Glutamatergic neuron (in vitro differentiated cells): ENCODE measurements at regions not wholly inside any gene's neighbourhood (a gene's known extent, or its start where the extent isn't known, plus 50 kb on each side); places are given as distances from the start of the nearest gene placed in this dataset.

Experiments
- DNase-seq: peaks from one replicate; pipeline ENCODE4 v3.0.0; 2022
- H3K27ac Mint-ChIP-seq: one replicate; pipeline ENCODE4 v1.8.0; 2020; ENCODE audit warnings: mild to moderate bottlenecking, mixed read lengths, inconsistent platforms; ENCODE audit not compliant: unreplicated experiment
- H3K27me3 Mint-ChIP-seq: one replicate; pipeline ENCODE4 v1.8.0; 2020; ENCODE audit warnings: mild to moderate bottlenecking, moderate library complexity, mixed read lengths, inconsistent platforms; ENCODE audit not compliant: unreplicated experiment
- H3K36me3 Mint-ChIP-seq: one replicate; pipeline ENCODE4 v1.8.0; 2020; ENCODE audit warnings: mild to moderate bottlenecking, mixed read lengths, inconsistent platforms; ENCODE audit not compliant: unreplicated experiment
- H3K4me1 Mint-ChIP-seq: one replicate; pipeline ENCODE4 v1.8.0; 2020; ENCODE audit warnings: mild to moderate bottlenecking, low read depth, mixed read lengths, inconsistent platforms; ENCODE audit not compliant: unreplicated experiment
- H3K4me3 Mint-ChIP-seq: one replicate; pipeline ENCODE4 v1.8.0; 2020; ENCODE audit warnings: mild to moderate bottlenecking, mixed read lengths, inconsistent platforms; ENCODE audit not compliant: unreplicated experiment
- H3K9me3 Mint-ChIP-seq: one replicate; pipeline ENCODE4 v1.8.0; 2020; ENCODE audit warnings: mild to moderate bottlenecking, moderate library complexity, mixed read lengths, inconsistent platforms; ENCODE audit not compliant: unreplicated experiment
- TF ChIP-seq, protein P1 (sequence below): fragments of 200-600 bp; sonication (generic); IDR thresholded peaks from one replicate; pipeline ENCODE4 v1.5.0; 2021; ENCODE audit not compliant: partially characterized antibody, unreplicated experiment

DNA sequence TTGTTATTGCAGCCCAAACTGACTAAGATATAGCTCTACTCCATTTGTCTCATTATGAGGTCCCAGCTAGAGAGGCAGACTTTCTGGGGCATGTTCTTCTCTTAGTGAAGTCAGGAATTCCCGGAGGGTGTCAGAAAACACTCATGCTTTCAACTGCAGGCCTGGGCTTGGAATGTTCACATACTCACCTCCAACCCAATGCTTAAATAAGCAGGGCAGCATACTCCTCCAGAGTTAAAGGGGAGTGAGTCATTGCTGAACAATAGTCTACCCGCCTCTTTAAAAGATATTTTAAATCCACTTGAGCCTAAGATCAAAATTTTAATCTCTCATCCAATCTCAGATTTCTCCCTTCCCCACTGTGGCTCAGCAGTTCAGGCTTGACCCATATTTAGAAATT lies 167.8 kb upstream of the DPH6 start:
- Mint-ChIP-seq H3K27me3 (no peaks in the 10 kb centered on the region), H3K4me1 (no peaks in the 10 kb centered on the region), H3K36me3 (no peaks in the 10 kb centered on the region), H3K9me3 (no peaks in the 10 kb centered on the region), H3K27ac (no peak overlapping the region), H3K4me3 (no peak overlapping the region)
- no peak for DNase-seq
- TF ChIP-seq, protein P1, sequence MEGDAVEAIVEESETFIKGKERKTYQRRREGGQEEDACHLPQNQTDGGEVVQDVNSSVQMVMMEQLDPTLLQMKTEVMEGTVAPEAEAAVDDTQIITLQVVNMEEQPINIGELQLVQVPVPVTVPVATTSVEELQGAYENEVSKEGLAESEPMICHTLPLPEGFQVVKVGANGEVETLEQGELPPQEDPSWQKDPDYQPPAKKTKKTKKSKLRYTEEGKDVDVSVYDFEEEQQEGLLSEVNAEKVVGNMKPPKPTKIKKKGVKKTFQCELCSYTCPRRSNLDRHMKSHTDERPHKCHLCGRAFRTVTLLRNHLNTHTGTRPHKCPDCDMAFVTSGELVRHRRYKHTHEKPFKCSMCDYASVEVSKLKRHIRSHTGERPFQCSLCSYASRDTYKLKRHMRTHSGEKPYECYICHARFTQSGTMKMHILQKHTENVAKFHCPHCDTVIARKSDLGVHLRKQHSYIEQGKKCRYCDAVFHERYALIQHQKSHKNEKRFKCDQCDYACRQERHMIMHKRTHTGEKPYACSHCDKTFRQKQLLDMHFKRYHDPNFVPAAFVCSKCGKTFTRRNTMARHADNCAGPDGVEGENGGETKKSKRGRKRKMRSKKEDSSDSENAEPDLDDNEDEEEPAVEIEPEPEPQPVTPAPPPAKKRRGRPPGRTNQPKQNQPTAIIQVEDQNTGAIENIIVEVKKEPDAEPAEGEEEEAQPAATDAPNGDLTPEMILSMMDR: no peak

DNA sequence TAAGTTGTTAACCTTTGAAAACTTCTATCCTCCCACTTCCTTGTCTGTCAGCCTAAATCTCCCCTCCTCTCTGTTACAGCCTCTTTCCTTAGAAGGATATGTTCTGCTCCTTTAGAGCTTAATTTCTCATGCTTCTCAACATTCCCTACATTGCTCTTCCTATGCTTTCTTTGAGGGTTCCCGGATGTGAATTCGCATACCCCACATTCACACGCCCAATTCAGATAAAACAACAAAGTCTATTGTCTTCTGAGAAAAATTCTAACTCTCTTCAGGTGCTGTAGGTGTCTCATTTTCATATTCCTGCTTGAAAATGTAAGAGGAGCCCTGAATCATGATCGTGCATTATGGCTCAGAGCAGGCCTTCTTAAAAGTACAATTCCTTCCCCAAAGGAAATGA lies 171.8 kb upstream of the DPH6 start:
- no peaks in the 10 kb centered on the region for H3K9me3 Mint-ChIP-seq
- no peaks in the 10 kb centered on the region for H3K4me1 Mint-ChIP-seq
- no peaks in the 10 kb centered on the region for H3K27me3 Mint-ChIP-seq
- DNase-seq: no peak
- no peak overlapping the region for H3K4me3 Mint-ChIP-seq
- H3K27ac Mint-ChIP-seq: no peak overlapping the region
- H3K36me3 Mint-ChIP-seq: no peaks in the 10 kb centered on the region
- TF ChIP-seq, protein P1: no peak

DNA sequence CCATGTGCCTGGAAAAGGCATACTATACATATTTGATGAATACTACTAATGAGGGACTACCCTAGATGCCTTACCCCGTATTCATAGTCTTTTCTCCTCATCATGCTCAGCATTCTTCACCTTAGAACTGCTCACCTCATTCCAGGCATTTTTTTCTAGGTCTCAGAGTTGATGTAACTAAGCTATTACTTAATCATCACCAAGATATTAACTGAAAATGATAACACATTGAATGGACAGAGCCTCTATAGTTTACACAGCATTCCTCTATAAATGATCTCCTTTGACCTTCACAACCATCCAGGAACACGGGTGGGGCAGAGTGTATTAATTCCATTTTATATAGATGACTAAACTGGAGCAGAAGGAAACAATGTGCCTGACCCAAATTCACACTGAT lies 174.1 kb upstream of the DPH6 start:
- no peaks in the 10 kb centered on the region for H3K9me3 Mint-ChIP-seq
- H3K4me3 Mint-ChIP-seq: no peak overlapping the region
- H3K36me3 Mint-ChIP-seq: no peaks in the 10 kb centered on the region
- no peaks in the 10 kb centered on the region for H3K4me1 Mint-ChIP-seq
- H3K27ac Mint-ChIP-seq: no peak overlapping the region
- TF ChIP-seq, protein P1: no peak
- DNase-seq: no peak
- H3K27me3 Mint-ChIP-seq: no peaks in the 10 kb centered on the region

DNA sequence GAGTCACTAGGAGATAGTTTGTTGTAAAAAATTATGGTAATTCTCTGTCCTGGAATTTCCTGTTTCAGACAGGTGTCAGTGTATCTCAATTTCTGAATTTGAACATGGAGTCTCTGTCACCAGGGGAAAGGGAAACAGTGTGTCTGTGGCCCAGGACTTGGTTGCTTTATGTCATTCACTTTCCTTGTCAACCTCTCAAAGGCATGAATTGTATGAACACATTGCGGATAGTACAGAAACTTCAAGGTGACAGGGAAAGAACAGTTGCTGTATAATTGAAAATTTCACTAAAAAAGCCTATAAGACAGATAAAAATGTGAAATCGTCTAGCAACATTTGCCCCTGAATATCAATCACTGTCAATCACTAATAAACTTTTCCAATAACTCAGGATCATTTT lies 175.0 kb upstream of the DPH6 start:
- H3K27ac Mint-ChIP-seq: no peak overlapping the region
- no peak overlapping the region for H3K4me3 Mint-ChIP-seq
- TF ChIP-seq, protein P1: no peak
- DNase-seq: no peak
- no peaks in the 10 kb centered on the region for H3K27me3 Mint-ChIP-seq
- H3K36me3 Mint-ChIP-seq: no peaks in the 10 kb centered on the region
- no peaks in the 10 kb centered on the region for H3K4me1 Mint-ChIP-seq
- H3K9me3 Mint-ChIP-seq: no peaks in the 10 kb centered on the region

DNA sequence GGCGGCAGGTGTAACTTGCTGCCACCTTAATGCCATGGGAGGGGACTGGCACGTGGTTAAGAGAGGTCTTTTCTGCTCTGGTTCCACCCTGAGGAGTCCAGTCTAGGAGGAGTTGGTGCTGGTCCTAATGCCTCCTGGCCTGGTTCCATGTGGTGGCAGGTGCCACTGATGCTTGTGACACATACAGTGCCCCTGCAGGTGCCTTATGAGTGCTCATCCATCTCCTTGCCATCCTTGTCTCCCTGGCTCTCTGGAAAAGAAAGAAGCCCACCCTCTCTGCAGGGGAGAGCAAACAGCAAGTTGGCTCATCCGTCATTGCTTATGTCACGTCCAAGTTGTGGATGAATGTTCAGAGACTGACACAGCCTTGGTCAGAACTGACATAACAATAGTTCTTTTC lies 175.8 kb upstream of the DPH6 start:
- DNase-seq: no peak
- Mint-ChIP-seq H3K36me3 (no peaks in the 10 kb centered on the region), H3K4me1 (no peaks in the 10 kb centered on the region), H3K27ac (no peak overlapping the region), H3K4me3 (no peak overlapping the region), H3K9me3 (no peaks in the 10 kb centered on the region), H3K27me3 (no peaks in the 10 kb centered on the region)
- TF ChIP-seq, protein P1: no peak
